ENCODE measurements at regions not wholly inside any gene's neighbourhood (a gene's known extent, or its start where the extent isn't known, plus 50 kb on each side); places are given as distances from the start of the nearest gene placed in this dataset.
"Not testable (repeated sequence)": the region's sequence is repeated elsewhere in the genome, so short reads cannot be mapped to it uniquely, and the experiment has no call there.

GRCh38 chr1:25134307-25134706 lies 98.0 kb downstream of the SYF2 start:
- DNase-seq (ENCODE audit: extremely low read depth in 1 of 2, low read depth in 1 of 2) = no peak

GRCh38 chr1:25131794-25132193 lies 100.5 kb downstream of the SYF2 start:
- no peak for DNase-seq (ENCODE audit: extremely low read depth in 1 of 2, low read depth in 1 of 2)

- no peak for DNase-seq (ENCODE audit: extremely low read depth in 1 of 2, low read depth in 1 of 2)
These were observed 101.4 kb downstream of the SYF2 start for GRCh38 chr1:25130895-25131294.

GRCh38 chr1:25129380-25129779 lies 102.9 kb downstream of the SYF2 start:
- DNase-seq (ENCODE audit: extremely low read depth in 1 of 2, low read depth in 1 of 2) = no peak

- no peak for DNase-seq (ENCODE audit: extremely low read depth in 1 of 2, low read depth in 1 of 2)
These were observed 104.1 kb downstream of the SYF2 start for GRCh38 chr1:25128121-25128621.

GRCh38 chr1:25126562-25126961 lies 105.7 kb downstream of the SYF2 start:
- DNase-seq (ENCODE audit: extremely low read depth in 1 of 2, low read depth in 1 of 2) = no peak

- no peak for DNase-seq (ENCODE audit: extremely low read depth in 1 of 2, low read depth in 1 of 2)
These were observed 108.8 kb downstream of the SYF2 start for GRCh38 chr1:25123551-25123950.

GRCh38 chr1:25122747-25123146 lies 109.6 kb downstream of the SYF2 start:
- no peak for DNase-seq (ENCODE audit: extremely low read depth in 1 of 2, low read depth in 1 of 2)

- no peak for DNase-seq (ENCODE audit: extremely low read depth in 1 of 2, low read depth in 1 of 2)
These were observed 112.0 kb downstream of the SYF2 start for GRCh38 chr1:25120281-25120680.

GRCh38 chr1:25118546-25118945 lies 113.8 kb downstream of the SYF2 start:
- no peak for DNase-seq (ENCODE audit: extremely low read depth in 1 of 2, low read depth in 1 of 2)

- no peak for DNase-seq (ENCODE audit: extremely low read depth in 1 of 2, low read depth in 1 of 2)
These were observed 115.0 kb downstream of the SYF2 start for GRCh38 chr1:25117233-25117823.

GRCh38 chr1:25116832-25117231 lies 115.5 kb downstream of the SYF2 start:
- DNase-seq (ENCODE audit: extremely low read depth in 1 of 2, low read depth in 1 of 2) = no peak

- not testable (repeated sequence) for DNase-seq (ENCODE audit: extremely low read depth in 1 of 2, low read depth in 1 of 2)
These were observed 116.2 kb downstream of the SYF2 start for GRCh38 chr1:25116117-25116516.

GRCh38 chr1:25113731-25114130 lies 118.6 kb downstream of the SYF2 start:
- DNase-seq (ENCODE audit: extremely low read depth in 1 of 2, low read depth in 1 of 2) = no peak

GRCh38 chr1:25113086-25113485 lies 119.2 kb downstream of the SYF2 start:
- DNase-seq (ENCODE audit: extremely low read depth in 1 of 2, low read depth in 1 of 2) = no peak

GRCh38 chr1:25112400-25112799 lies 119.9 kb downstream of the SYF2 start:
- no peak for DNase-seq (ENCODE audit: extremely low read depth in 1 of 2, low read depth in 1 of 2)

GRCh38 chr1:25111706-25112105 lies 120.6 kb downstream of the SYF2 start:
- no peak for DNase-seq (ENCODE audit: extremely low read depth in 1 of 2, low read depth in 1 of 2)

- DNase-seq (ENCODE audit: extremely low read depth in 1 of 2, low read depth in 1 of 2) = no peak
These were observed 121.8 kb downstream of the SYF2 start for GRCh38 chr1:25110485-25110884.

- no peak for DNase-seq (ENCODE audit: extremely low read depth in 1 of 2, low read depth in 1 of 2)
These were observed 122.3 kb downstream of the SYF2 start for GRCh38 chr1:25110036-25110435.

- DNase-seq (ENCODE audit: extremely low read depth in 1 of 2, low read depth in 1 of 2) = no peak
These were observed 122.8 kb downstream of the SYF2 start for GRCh38 chr1:25109531-25109951.

GRCh38 chr1:25107643-25108010 lies 124.7 kb downstream of the SYF2 start:
- no peak for DNase-seq (ENCODE audit: extremely low read depth in 1 of 2, low read depth in 1 of 2)

GRCh38 chr1:25106976-25107642 lies 125.2 kb downstream of the SYF2 start:
- no peak for DNase-seq (ENCODE audit: extremely low read depth in 1 of 2, low read depth in 1 of 2)

GRCh38 chr1:25106352-25106751 lies 126.0 kb downstream of the SYF2 start:
- DNase-seq (ENCODE audit: extremely low read depth in 1 of 2, low read depth in 1 of 2) = no peak

All from activated CD8-positive, alpha-beta memory T cell treated with anti-CD3 and anti-CD28 coated beads for 1 hour (primary cell).